ENCODE measurements at regions not wholly inside any gene's neighbourhood (a gene's known extent, or its start where the extent isn't known, plus 50 kb on each side); places are given as distances from the start of the nearest gene placed in this dataset.

- Mint-ChIP-seq H3K36me3 (ENCODE audit: low read depth) (no peaks in the 10 kb centered on the region), H3K27ac (ENCODE audit: unreplicated experiment) (no peak overlapping the region), H3K9me3 (ENCODE audit: low read depth) (no peaks in the 10 kb centered on the region), H3K27me3 (ENCODE audit: low read depth) (no peaks in the 10 kb centered on the region), H3K4me1 (ENCODE audit: low read depth) (peaks cover 12% of the 10 kb centered on the region), H3K4me3 (ENCODE audit: unreplicated experiment) (no peak overlapping the region)
- TF ChIP-seq, protein P1, sequence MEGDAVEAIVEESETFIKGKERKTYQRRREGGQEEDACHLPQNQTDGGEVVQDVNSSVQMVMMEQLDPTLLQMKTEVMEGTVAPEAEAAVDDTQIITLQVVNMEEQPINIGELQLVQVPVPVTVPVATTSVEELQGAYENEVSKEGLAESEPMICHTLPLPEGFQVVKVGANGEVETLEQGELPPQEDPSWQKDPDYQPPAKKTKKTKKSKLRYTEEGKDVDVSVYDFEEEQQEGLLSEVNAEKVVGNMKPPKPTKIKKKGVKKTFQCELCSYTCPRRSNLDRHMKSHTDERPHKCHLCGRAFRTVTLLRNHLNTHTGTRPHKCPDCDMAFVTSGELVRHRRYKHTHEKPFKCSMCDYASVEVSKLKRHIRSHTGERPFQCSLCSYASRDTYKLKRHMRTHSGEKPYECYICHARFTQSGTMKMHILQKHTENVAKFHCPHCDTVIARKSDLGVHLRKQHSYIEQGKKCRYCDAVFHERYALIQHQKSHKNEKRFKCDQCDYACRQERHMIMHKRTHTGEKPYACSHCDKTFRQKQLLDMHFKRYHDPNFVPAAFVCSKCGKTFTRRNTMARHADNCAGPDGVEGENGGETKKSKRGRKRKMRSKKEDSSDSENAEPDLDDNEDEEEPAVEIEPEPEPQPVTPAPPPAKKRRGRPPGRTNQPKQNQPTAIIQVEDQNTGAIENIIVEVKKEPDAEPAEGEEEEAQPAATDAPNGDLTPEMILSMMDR (IDR thresholded peaks at IDR 0.05), result no peak
- DNase-seq (ENCODE audit: low spot score), result no peak
Measured at GRCh38 chr2:107009275-107009674, 123.3 kb upstream of the ST6GAL2 start.

DNA sequence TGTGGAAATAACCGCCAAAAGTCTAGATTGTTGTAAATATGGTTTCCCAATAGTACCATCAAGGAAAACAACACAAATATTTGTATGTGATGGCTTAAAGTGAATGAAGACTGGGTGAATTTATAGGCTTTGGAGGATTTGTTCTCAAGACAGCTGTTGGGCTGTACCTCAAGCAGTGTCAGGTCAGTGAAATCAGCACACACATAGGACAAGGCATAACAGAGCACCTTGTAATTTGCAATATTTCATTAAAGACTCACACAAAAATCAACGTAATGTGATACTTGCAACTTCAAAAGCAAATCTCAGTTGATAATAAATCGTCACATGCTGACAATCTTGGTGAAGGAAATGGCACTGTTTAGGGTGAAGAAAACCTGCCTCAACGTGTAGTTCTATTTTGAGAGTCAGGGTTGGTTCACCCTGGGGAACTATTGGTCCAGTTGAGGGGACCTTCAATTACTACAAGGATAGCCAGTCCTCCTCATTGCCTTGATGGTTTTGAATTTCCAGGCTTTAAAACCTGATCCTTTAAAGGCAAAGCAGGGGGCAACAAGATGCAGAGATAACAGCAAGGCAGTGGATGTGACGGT is 126.8 kb upstream of the ST6GAL2 start:
- no peaks in the 10 kb centered on the region for H3K36me3 Mint-ChIP-seq (ENCODE audit: low read depth)
- no peak for DNase-seq (ENCODE audit: low spot score)
- H3K27me3 Mint-ChIP-seq (ENCODE audit: low read depth), result no peaks in the 10 kb centered on the region
- TF ChIP-seq, protein P1 (IDR thresholded peaks at IDR 0.05), result no peak
- no peak overlapping the region for H3K27ac Mint-ChIP-seq (ENCODE audit: unreplicated experiment)
- no peak overlapping the region for H3K4me3 Mint-ChIP-seq (ENCODE audit: unreplicated experiment)
- peaks cover 9% of the 10 kb centered on the region for H3K4me1 Mint-ChIP-seq (ENCODE audit: low read depth)
- H3K9me3 Mint-ChIP-seq (ENCODE audit: low read depth), result no peaks in the 10 kb centered on the region

DNA sequence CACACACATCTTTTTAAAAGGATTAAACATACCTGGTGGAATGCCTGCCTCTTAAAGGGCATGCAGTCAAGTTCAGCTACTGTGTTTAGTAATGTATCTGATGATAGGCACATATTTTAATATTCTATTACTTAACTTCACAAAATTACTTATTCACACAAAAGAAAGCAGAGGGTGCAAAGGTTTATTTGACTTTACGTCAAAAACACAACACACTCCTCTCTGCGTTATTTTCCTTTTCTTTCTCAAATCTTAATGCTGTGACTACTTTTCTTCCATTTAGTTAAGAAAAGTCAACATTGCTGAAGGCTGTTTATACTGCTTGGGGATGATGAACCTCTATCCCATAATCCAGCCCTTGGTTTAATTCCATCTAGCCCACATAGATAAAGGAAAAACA is 127.9 kb upstream of the ST6GAL2 start:
- no peaks in the 10 kb centered on the region for H3K27me3 Mint-ChIP-seq (ENCODE audit: low read depth)
- no peaks in the 10 kb centered on the region for H3K9me3 Mint-ChIP-seq (ENCODE audit: low read depth)
- DNase-seq (ENCODE audit: low spot score), result no peak
- H3K4me3 Mint-ChIP-seq (ENCODE audit: unreplicated experiment), result no peak overlapping the region
- TF ChIP-seq, protein P1 (IDR thresholded peaks at IDR 0.05), result no peak
- H3K27ac Mint-ChIP-seq (ENCODE audit: unreplicated experiment), result no peak overlapping the region
- H3K36me3 Mint-ChIP-seq (ENCODE audit: low read depth), result no peaks in the 10 kb centered on the region
- H3K4me1 Mint-ChIP-seq (ENCODE audit: low read depth), result peaks cover 9% of the 10 kb centered on the region

GRCh38 chr2:107018366-107018765 is 132.4 kb upstream of the ST6GAL2 start:
- H3K27me3 Mint-ChIP-seq (ENCODE audit: low read depth), result no peaks in the 10 kb centered on the region
- H3K27ac Mint-ChIP-seq (ENCODE audit: unreplicated experiment), result no peak overlapping the region

DNA sequence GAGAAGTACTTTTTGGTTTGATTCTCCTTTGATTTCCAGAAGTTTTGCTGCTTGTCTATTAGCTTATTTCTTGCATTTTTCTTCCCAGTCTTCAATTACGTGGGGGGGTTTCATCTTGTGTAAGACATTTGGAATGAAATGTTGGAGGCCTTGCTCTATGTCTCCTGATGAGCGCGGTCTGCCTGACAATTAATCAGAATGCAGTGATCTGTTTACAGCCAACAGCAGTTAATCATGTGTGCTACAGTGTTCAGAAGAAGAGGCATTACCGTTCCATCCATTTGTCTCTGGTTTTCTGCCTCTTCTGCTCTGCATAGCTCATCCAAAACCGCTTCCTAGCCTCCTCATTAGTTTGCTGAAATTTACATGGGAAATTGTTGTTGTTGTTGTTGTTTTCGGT is 134.4 kb upstream of the ST6GAL2 start:
- DNase-seq (ENCODE audit: low spot score), result no peak
- no peak overlapping the region for H3K4me3 Mint-ChIP-seq (ENCODE audit: unreplicated experiment)
- no peak overlapping the region for H3K27ac Mint-ChIP-seq (ENCODE audit: unreplicated experiment)
- peaks cover 6% of the 10 kb centered on the region for H3K9me3 Mint-ChIP-seq (ENCODE audit: low read depth)
- H3K36me3 Mint-ChIP-seq (ENCODE audit: low read depth), result peaks cover 3% of the 10 kb centered on the region
- H3K27me3 Mint-ChIP-seq (ENCODE audit: low read depth), result no peaks in the 10 kb centered on the region
- TF ChIP-seq, protein P1 (IDR thresholded peaks at IDR 0.05), result no peak
- no peaks in the 10 kb centered on the region for H3K4me1 Mint-ChIP-seq (ENCODE audit: low read depth)

More at GRCh38 chr2:107018366-107018765, 132.4 kb upstream of the ST6GAL2 start:
- H3K36me3 Mint-ChIP-seq (ENCODE audit: low read depth), result no peaks in the 10 kb centered on the region
- no peaks in the 10 kb centered on the region for H3K9me3 Mint-ChIP-seq (ENCODE audit: low read depth)
- no peak overlapping the region for H3K4me3 Mint-ChIP-seq (ENCODE audit: unreplicated experiment)
- no peak for DNase-seq (ENCODE audit: low spot score)
- TF ChIP-seq, protein P1 (IDR thresholded peaks at IDR 0.05), result no peak
- H3K4me1 Mint-ChIP-seq (ENCODE audit: low read depth), result peaks cover 9% of the 10 kb centered on the region
